Activated CD4-positive, alpha-beta T cell treated with anti-CD3 and anti-CD28 coated beads, Interleukin-10, Interleukin-2, amounts not matched to agents 100 ng/mL and 50 ng/mL, durations not matched to agents 16 hours and 8 hours (primary cell): ENCODE measurements at regions not wholly inside any gene's neighbourhood (a gene's known extent, or its start where the extent isn't known, plus 50 kb on each side); places are given as distances from the start of the nearest gene placed in this dataset.

Source experiments
- DNase-seq: peaks from one replicate; pipeline ENCODE4 v3.0.0-alpha.2; 2020

DNA sequence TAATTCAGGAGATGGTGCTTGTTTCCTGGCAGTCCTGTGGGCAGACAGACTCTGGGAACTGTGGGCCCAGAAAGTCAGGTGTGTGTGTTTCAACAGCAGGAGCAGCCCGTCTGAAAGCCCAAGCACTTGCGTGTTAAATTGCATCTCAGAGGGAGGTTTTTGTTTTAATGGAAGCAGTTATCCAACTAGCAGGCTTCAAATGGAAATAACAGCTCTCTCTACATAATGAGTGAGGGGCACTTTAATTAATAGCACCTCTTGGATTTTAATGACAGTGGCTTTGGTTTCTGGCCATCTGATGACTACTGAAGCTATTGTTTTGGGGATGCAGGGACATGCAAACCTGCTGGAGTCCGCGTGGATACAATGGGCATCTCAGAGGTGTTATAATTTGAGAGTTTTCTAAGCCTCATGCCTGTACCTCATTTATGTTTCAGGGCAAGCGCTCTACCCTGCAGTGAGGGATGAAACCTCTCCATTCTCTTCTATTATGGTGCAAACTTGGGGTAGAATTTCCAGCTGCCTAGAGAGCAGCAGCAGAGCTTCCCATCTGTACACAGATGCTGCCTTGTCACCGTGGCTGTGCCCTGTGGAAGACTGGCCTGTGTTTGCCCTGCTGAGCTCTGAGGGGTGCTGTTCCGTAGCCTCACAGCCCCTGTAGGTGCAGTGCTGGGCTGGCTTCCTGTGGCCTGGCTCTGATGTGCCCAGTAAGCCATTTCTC, 206.6 kb upstream of the GPR26 start:
- DNase-seq = no peak

- DNase-seq = no peak
Observed at GRCh38 chr10:123462246-123462645, 203.9 kb upstream of the GPR26 start.

DNA sequence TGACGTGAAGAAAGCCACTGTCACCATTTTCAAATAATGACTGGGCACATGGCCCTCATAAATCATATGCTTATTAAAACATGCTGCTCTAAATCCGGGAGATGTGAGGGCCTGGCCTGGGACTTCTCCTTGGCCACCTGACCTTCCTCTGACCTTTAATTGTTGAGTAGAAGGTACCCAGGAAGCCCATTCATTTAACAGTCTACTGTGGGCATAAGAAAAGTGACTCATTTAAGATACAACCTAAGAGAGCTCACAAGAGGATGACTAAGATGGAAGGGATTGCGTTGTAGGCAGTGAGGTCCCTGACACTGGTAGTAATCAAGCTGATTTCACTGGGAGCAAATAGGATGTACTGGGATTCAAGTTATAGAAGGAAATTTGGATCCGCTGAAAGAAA, 203.4 kb upstream of the GPR26 start:
- DNase-seq = no peak

GRCh38 chr10:123463181-123463580, 203.0 kb upstream of the GPR26 start:
- DNase-seq = no peak

DNA sequence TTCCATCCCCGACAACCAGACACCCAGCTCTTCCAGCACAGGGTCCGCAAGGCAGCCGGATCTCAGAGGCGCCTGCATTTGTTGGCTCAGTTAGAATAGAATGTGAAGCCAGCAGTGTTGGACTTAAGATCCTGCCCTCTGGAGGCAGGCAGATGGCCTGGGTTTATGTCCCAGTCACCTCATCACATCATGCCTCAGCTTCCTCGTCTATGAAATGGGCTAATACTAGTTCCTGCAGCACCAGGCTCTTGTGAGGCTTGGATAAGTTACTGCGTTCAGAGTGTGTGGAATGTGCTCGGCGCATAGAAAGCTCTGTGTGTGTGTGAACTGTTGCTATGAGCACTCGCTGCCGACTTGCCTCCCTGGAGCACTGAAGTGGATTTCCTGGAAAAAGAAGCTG, 202.5 kb upstream of the GPR26 start:
- no peak for DNase-seq

DNA sequence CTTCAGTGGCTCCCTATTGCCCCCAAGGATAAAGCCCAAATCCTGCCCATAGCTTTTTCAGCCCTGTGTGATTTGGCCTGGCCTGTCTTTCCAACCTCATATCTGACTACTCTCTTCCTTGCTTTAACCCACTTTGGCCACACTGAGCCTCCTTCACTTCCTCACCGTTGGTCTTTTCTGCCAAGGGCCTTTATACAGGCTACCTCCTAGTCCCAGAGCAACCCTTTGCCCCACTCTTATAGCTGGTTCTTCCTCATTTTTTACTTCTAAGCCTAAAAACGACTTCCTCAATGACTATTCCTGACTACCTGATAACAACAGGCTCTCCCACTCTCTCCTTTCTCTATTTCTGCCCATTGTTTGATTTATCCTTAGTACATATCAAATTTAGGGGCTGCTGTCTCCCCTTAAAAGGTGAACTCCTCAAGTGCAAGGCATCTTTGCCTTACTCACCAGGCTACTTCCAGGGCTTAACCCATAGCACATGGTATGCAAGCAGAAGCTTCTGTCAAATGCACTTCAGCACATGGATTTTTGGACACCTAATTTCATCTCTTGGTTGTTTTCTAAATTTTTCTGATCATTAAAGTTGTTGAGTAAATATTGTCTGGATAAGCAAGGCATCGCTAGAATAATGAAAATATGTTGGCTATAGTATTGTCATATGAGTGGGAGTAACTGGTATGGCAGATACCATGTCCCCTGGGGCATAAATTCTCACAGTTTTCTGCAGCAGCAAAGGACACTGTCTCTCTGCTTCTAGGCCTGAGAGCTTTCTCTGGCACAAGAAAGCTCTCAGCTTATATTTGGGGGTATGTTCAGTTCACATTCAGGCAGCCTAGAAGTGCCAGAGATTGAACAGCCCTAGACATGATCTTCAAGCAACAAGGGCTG, 201.5 kb upstream of the GPR26 start:
- DNase-seq = no peak

- DNase-seq = no peak
Observed at GRCh38 chr10:123470336-123470921, 195.7 kb upstream of the GPR26 start.

- DNase-seq = no peak
Observed at GRCh38 chr10:123471811-123472210, 194.3 kb upstream of the GPR26 start.

DNA sequence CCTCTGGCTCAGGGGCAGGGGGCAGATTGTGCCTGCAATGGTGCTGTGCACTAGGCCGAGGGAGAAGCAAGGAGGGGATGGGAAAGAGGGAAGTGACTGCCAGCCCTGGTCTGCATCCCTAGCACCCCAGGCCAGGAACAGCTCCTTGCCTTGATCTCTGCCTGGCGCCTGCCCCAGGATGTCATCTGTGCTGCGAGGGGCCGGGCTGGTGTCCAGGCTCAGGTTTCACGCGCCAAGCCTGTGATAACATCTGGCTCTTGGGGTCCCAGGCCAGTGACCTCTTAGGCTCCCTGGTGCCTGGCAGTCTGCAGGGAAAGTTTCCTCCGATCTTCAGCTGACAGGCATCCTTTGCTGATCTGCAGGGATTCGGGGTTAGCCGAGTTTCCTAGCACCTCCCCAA, 193.5 kb upstream of the GPR26 start:
- no peak for DNase-seq

GRCh38 chr10:123474700-123475099, 191.5 kb upstream of the GPR26 start:
- DNase-seq = no peak

- DNase-seq = no peak
Observed at GRCh38 chr10:123475466-123475865, 190.7 kb upstream of the GPR26 start.

GRCh38 chr10:123478116-123478515, 188.0 kb upstream of the GPR26 start:
- no peak for DNase-seq

DNA sequence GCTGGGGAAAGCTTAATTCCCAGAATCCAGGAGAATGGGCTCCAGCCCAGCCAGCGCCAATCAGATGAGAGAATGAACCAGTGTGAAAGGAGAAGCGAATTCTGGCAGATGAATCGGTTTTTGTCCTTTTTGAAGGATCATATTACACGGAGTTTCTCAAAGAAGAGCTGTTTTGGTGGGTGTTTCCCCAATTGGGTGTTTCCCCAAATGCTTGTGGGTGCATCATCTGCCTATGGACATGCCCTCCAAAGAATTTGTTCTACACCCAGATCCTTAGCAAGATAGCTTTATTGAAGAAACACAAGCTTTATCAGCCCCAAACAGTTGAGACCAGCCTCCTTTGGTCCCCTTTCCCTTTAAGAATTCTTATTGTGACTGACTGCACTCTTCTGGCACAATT, 186.5 kb upstream of the GPR26 start:
- DNase-seq = no peak

- no peak for DNase-seq
Observed at GRCh38 chr10:123480344-123480743, 185.8 kb upstream of the GPR26 start.

DNA sequence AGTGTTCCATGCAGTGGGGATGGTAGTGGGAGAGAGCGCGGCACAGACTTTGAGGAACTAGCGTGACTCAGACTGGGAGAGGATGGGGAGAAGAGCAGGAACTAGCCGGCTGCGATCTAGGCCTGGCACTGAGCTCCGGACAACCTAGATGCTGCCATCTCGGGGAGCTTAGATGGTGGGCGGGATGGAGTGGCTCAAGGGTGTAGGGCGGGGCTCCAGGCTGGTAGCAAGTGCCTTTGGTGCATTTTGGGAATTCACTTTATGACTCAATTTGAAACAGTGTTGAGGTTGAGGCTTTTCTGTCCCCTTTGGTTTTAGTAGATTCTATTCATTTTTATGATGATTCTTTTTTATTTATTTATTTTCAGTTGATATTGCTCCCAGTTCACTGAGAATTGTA, 185.3 kb upstream of the GPR26 start:
- DNase-seq = no peak

- no peak for DNase-seq
Observed at GRCh38 chr10:123484722-123485121, 181.4 kb upstream of the GPR26 start.

DNA sequence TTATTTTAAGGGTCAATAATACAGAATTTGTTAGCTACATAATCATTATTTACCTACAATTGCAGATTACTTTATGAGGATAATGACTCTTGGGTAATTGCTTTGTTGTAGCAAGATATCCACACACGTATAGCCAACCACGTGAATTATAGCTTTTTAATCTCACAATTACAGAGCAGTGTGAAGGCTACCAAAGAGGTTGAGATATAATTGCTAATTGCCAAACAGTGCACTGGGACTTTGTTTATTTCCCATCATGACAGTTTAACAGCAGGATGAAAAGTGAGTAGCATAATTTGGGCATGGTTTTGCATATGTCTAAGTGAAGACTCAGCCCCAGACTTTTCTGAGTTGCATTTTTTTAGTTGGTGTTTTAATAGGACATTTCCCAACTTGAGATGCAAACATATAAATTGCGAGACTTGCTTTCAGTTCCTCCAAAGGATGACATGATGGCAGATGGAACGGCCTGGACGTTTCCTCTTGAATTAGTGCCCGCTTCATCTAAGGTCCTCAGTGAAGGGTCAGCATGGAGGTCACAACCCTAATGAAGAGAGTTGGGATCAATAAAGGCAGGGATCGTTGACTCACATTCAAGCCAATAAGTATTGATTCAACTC, 180.7 kb upstream of the GPR26 start:
- DNase-seq = no peak

DNA sequence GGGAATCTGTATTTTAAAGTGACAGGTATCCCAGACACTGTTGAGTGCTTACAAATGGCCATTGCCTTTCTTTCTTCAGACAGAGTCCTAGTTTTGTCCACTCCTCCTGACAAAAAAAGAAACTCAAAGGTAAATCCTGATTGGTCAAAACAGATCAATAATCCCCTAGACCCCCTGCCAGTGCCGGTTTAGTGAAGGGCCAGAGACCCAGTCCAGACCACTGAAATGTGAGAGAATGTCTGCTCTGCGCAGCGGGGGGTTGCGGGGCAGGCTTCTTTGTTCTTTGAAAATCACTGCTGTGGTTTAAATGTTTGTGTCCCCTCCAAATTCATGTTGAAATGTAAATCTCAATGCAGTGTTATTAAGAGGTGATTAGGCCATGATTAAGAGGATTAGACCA, 177.7 kb upstream of the GPR26 start:
- no peak for DNase-seq

GRCh38 chr10:123491364-123491763, 174.8 kb upstream of the GPR26 start:
- no peak for DNase-seq

- no peak for DNase-seq
Observed at GRCh38 chr10:123492016-123492415, 174.1 kb upstream of the GPR26 start.

DNA sequence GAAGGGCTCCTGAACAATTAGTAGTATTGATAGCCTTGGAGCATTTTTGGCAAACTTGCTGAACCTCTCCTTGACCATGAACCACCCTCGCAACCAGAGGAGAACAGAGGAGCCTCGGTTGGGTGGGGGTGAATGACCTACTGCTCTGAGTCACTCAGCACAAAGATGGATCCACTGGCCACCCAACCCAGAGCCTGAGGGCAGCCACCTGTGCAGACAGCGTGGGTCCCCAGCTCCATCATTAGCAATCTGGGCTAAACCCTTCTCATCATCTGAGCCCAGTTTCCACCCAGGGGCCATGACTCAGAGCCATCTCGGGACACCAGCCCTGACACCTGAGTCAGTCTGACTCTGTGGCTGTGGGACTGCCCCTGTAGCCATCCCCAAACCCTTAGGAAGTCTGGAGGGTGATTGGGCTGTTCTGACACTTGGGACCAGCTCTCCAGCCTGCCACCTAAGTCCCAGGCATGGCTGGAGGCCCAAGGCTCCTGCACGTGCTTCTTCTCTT, 171.8 kb upstream of the GPR26 start:
- DNase-seq = no peak

DNA sequence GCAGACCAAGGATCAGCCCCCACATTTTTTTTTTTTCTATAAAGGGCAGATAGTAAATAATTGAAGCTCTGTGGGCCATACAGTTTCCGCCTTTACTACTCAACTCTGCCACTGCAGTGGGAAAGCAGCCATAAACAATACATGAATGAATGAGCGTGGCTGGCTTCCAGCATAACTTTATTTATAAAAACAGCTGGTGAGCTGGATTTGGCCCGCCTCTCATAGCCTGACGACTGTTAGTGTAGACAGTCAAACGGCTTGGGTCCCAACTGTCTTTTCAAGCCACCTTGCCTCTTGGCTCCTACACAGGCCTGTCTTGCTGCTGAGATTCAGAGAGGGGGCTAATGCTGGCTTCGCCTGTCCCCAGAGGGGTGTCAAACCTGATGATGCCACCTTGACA, 169.8 kb upstream of the GPR26 start:
- DNase-seq = no peak

DNA sequence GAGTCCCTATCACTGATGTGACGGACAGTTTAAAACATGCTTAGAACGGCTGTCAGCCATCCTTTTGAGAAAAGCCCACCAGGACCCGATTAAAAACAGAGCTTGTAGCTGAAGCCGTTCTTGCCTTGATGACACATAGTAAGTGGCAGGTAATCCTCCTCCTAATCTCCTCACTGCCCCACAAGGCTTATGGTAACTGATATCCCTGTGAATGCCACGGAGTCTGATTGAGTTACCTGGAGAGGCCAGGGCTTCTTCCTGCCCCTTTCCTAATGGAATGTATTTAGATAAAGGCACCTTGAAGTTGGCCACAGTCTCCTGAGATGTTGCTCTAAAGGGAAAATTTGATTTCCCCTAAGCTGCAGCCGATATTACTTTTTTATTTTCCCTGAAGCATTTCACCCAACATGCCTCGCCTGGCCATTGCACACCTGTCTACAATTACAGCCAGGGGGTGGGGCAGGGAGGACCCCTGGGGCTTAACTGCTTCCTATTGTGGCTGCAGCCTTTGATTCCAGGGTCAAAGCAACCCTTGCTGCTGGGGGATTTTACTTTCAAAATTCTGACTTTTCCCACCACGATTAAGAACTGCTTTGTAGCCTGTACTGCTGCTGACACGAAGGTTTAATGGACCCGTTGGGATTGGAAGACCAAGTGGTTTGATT, 169.0 kb upstream of the GPR26 start:
- DNase-seq = no peak
